ENCODE measurements at regions not wholly inside any gene's neighbourhood (a gene's known extent, or its start where the extent isn't known, plus 50 kb on each side); places are given as distances from the start of the nearest gene placed in this dataset.

DNA sequence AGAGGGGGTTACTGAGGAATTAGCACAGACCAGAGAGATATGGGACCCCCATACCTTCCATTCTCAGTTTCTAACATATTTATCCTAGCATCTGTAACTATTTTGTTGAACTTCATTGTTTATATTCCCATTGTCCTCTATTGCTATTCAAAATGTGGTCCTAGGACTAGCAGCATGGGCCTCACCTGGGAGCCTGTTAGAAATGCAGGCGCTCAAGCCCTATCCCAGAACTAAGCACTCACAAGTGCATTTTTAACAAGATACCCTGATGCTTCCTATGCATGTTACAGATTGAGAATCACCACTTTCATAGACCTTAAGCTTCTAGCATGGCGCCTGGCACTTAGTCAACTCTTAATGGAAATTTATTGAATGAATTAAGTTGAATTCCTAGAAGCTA lies 58.3 kb upstream of the TDRD3 start:
- Histone ChIP-seq H3K27me3 (ENCODE audit: low read depth) (no peaks in the 10 kb centered on the region), H3K36me3 (no peaks in the 10 kb centered on the region), H3K4me3 (no peak overlapping the region), H3K9me3 (no peaks in the 10 kb centered on the region), H3K27ac (no peak overlapping the region), H3K4me1 (no peaks in the 10 kb centered on the region)
- no peak for ATAC-seq
- TF ChIP-seq, protein P1, sequence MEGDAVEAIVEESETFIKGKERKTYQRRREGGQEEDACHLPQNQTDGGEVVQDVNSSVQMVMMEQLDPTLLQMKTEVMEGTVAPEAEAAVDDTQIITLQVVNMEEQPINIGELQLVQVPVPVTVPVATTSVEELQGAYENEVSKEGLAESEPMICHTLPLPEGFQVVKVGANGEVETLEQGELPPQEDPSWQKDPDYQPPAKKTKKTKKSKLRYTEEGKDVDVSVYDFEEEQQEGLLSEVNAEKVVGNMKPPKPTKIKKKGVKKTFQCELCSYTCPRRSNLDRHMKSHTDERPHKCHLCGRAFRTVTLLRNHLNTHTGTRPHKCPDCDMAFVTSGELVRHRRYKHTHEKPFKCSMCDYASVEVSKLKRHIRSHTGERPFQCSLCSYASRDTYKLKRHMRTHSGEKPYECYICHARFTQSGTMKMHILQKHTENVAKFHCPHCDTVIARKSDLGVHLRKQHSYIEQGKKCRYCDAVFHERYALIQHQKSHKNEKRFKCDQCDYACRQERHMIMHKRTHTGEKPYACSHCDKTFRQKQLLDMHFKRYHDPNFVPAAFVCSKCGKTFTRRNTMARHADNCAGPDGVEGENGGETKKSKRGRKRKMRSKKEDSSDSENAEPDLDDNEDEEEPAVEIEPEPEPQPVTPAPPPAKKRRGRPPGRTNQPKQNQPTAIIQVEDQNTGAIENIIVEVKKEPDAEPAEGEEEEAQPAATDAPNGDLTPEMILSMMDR (IDR thresholded peaks at IDR 0.05): no peak
- intact Hi-C loops (cut with DNase I): no loop called here
- DNase-seq: no peak

DNA sequence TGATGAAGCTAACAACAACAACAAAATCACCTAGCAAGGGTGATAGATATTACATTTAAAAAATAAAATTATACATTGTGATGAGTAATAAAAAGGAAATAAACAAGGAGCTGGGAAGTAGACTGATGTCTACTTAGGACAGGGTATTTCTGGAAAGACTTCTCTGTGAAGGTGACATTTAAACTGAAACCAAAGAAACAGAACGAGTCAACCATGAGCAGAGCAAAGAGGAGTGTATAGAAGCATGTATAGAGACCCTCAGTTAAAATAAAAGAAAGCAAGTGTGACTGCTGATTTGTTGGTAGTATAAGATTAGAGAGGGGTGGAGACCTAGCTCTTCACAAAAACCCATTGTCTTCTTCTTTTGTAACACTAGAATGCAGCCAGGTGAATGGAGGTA lies 53.0 kb upstream of the TDRD3 start:
- no peak for ATAC-seq
- Histone ChIP-seq H3K9me3 (no peaks in the 10 kb centered on the region), H3K4me3 (no peak overlapping the region), H3K27me3 (ENCODE audit: low read depth) (no peaks in the 10 kb centered on the region), H3K27ac (no peak overlapping the region), H3K4me1 (no peaks in the 10 kb centered on the region), H3K36me3 (no peaks in the 10 kb centered on the region)
- intact Hi-C loops (cut with DNase I): no loop called here
- TF ChIP-seq, protein P1 (IDR thresholded peaks at IDR 0.05): no peak
- DNase-seq: no peak

DNA sequence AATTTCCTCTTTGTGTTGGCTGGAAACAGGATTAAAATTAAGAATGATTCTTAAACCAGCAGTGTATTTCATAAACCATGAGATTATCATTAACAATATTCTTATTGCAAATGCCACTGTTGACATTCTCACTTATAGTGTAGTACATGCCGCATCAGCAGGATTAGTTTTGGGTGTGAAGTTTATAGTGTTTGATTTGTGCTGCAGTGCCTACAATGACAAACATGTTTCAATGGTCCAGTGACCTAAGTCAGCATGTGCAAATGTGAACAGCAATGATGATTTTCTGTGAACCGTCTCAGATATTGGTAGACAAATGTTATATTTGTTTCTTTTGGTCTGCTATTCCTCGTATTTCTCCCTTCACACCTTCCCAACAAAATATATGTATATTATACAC lies 49.8 kb upstream of the TDRD3 start:
- Histone ChIP-seq H3K9me3 (no peaks in the 10 kb centered on the region), H3K27ac (no peak overlapping the region), H3K4me3 (no peak overlapping the region), H3K36me3 (no peaks in the 10 kb centered on the region), H3K27me3 (ENCODE audit: low read depth) (no peaks in the 10 kb centered on the region), H3K4me1 (no peaks in the 10 kb centered on the region)
- DNase-seq (no peak), ATAC-seq (no peak)
- TF ChIP-seq, protein P1 (IDR thresholded peaks at IDR 0.05): no peak
- intact Hi-C loops (cut with DNase I): no loop called here

Measured in lower lobe of right lung (tissue), 2 donors.